Astrocyte (in vitro differentiated cells and primary cell): ENCODE measurements at regions not wholly inside any gene's neighbourhood (a gene's known extent, or its start where the extent isn't known, plus 50 kb on each side); places are given as distances from the start of the nearest gene placed in this dataset.

Experiments used
- DNase-seq: peaks from one replicate; pipeline ENCODE4 v3.0.0-alpha.2; 2010; ENCODE audit warnings: low read depth
- FAIRE-seq: peaks from 2 replicates; lab custom pipeline; 2011; peaks lifted over from hg19 to GRCh38; lab: Jason Lieb, UNC
- H2AFZ ChIP-seq: 2 replicates; pipeline ENCODE4 v1.6.0; 2012; ENCODE audit warnings: low read depth, low read length, inconsistent platforms
- H3K27ac ChIP-seq: 2 replicates; pipeline ENCODE4 v1.5.1; 2011; ENCODE audit warnings: low read depth, low read length, inconsistent platforms
- H3K27me3 ChIP-seq: 2 replicates; pipeline ENCODE4 v1.6.0; 2011; ENCODE audit warnings: low read length, inconsistent platforms; ENCODE audit not compliant: insufficient read depth
- H3K36me3 ChIP-seq: 2 replicates; pipeline ENCODE4 v1.5.1; 2011; ENCODE audit warnings: low read length, inconsistent platforms; ENCODE audit not compliant: insufficient read depth
- H3K4me1 ChIP-seq: 2 replicates; pipeline ENCODE4 v1.5.1; 2011; ENCODE audit warnings: low read length, inconsistent platforms; ENCODE audit not compliant: insufficient read depth
- H3K4me2 ChIP-seq: 2 replicates; pipeline ENCODE4 v1.6.0; 2012; ENCODE audit warnings: low read length, inconsistent platforms
- H3K4me3 ChIP-seq: 2 replicates; pipeline ENCODE4 v1.5.1; 2011; ENCODE audit warnings: low read depth, mild to moderate bottlenecking, low read length, inconsistent platforms; ENCODE audit not compliant: insufficient read depth
- H3K79me2 ChIP-seq: 2 replicates; pipeline ENCODE4 v1.6.0; 2012; ENCODE audit warnings: mild to moderate bottlenecking, low read length, inconsistent platforms; ENCODE audit not compliant: insufficient read depth
- H3K9ac ChIP-seq: 2 replicates; pipeline ENCODE4 v1.6.0; 2012; ENCODE audit warnings: mild to moderate bottlenecking, low read length, inconsistent platforms
- H3K9me3 ChIP-seq: 2 replicates; pipeline ENCODE4 v1.5.1; 2012; ENCODE audit warnings: low read depth, mild to moderate bottlenecking, low read length, inconsistent platforms; ENCODE audit not compliant: insufficient read depth
- H4K20me1 ChIP-seq: 2 replicates; pipeline ENCODE4 v1.6.0; 2012; ENCODE audit warnings: low read length, inconsistent platforms; ENCODE audit not compliant: insufficient read depth
- H3K27ac Mint-ChIP-seq: one replicate; pipeline ENCODE4 v1.8.0; 2021; ENCODE audit warnings: mild to moderate bottlenecking, mixed read lengths; ENCODE audit not compliant: unreplicated experiment
- H3K27me3 Mint-ChIP-seq: one replicate; pipeline ENCODE4 v1.8.0; 2021; ENCODE audit warnings: low read depth, mixed read lengths; ENCODE audit not compliant: unreplicated experiment
- H3K36me3 Mint-ChIP-seq: one replicate; pipeline ENCODE4 v1.8.0; 2021; ENCODE audit warnings: low read depth, mixed read lengths; ENCODE audit not compliant: unreplicated experiment
- H3K4me1 Mint-ChIP-seq: one replicate; pipeline ENCODE4 v1.8.0; 2021; ENCODE audit warnings: low read depth, mixed read lengths; ENCODE audit not compliant: unreplicated experiment
- H3K4me3 Mint-ChIP-seq: one replicate; pipeline ENCODE4 v1.8.0; 2021; ENCODE audit warnings: mild to moderate bottlenecking, moderate library complexity, mixed read lengths; ENCODE audit not compliant: unreplicated experiment
- H3K9me3 Mint-ChIP-seq: one replicate; pipeline ENCODE4 v1.8.0; 2021; ENCODE audit warnings: mild to moderate bottlenecking, mixed read lengths; ENCODE audit not compliant: unreplicated experiment
- CTCF ChIP-seq: IDR thresholded peaks from 2 replicates; pipeline ENCODE4 v1.5.1; 2011; ENCODE audit warnings: low read depth, mild to moderate bottlenecking, inconsistent platforms, low read length, moderate library complexity; ENCODE audit not compliant: insufficient read depth
- EZH2 ChIP-seq: IDR thresholded peaks from 2 replicates; pipeline ENCODE4 v1.6.1; 2012; ENCODE audit warnings: mild to moderate bottlenecking, low read length, inconsistent platforms; ENCODE audit not compliant: insufficient read depth

DNA sequence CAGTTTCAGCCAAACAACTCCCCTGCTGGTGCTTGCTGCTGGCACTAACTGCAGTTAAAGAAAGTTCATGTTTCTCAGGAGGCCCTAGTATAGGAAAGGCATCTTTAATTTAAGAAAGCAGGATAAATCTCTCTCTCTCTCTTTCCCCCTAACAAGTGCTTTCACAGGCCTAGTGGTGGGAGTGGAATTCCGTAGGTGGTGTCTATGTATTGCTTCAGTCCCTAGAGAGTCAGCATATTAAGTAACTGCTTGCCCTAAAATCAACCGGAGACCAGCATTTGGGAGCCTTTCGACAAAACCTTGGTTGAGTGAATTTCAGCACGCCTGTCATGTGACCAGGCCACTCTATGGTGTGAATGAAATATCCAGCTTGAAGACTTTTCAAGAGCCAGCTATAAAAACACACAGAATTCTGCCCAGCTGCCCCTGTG, 169.2 kb upstream of the TGFBR2 start:
- Mint-ChIP-seq H3K9me3 (peaks cover 2% of the 10 kb centered on the region), H3K36me3 (no peaks in the 10 kb centered on the region), H3K4me3 (peak overlapping the region; percentile 2), H3K27me3 (no peaks in the 10 kb centered on the region), H3K4me1 (peaks cover 29% of the 10 kb centered on the region), H3K27ac (peak overlapping the region; percentile 45)
- no peak for FAIRE-seq
- Histone ChIP-seq H2AFZ (peak overlapping the region; percentile 40), H3K9me3 (no peaks in the 10 kb centered on the region), H3K4me1 (peaks cover 15% of the 10 kb centered on the region), H3K9ac (no peak overlapping the region), H3K4me3 (no peak overlapping the region), H4K20me1 (no peaks in the 10 kb centered on the region), H3K79me2 (no peaks in the 10 kb centered on the region), H3K4me2 (peak overlapping the region; percentile 21), H3K27me3 (no peaks in the 10 kb centered on the region), H3K36me3 (no peaks in the 10 kb centered on the region), H3K27ac (no peak overlapping the region)
- DNase-seq = peak; percentile 75
- TF ChIP-seq CTCF (no peak), EZH2 (no peak)

DNA sequence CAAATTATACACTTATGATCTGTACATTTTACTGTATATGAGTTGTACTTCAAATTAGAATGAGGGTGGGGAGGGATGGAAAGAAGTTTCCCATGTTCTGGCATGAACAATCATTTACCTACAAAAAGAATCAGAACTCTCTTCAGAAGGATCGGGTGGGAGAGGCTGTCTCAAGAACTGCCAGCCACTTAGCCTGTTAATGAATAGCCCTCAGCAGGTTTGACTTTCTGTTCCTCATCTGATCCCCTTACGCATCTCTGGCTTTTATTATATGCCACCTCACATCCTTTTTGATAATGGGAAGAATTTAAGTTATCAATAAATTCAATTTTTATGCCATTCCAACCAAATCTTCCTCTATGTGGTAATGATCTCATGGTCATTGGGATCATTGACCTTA, 168.3 kb upstream of the TGFBR2 start:
- no peak overlapping the region for H3K9ac ChIP-seq
- no peaks in the 10 kb centered on the region for H3K36me3 ChIP-seq
- no peaks in the 10 kb centered on the region for H3K9me3 ChIP-seq
- no peaks in the 10 kb centered on the region for H3K36me3 Mint-ChIP-seq
- DNase-seq (no peak), FAIRE-seq (no peak)
- no peaks in the 10 kb centered on the region for H3K27me3 ChIP-seq
- H3K4me3 ChIP-seq = no peak overlapping the region
- no peak overlapping the region for H3K4me3 Mint-ChIP-seq
- no peak for TF ChIP-seq CTCF
- no peak for TF ChIP-seq EZH2
- H3K4me2 ChIP-seq = no peak overlapping the region
- H3K27ac ChIP-seq = no peak overlapping the region
- H4K20me1 ChIP-seq = no peaks in the 10 kb centered on the region
- H2AFZ ChIP-seq = no peak overlapping the region
- no peaks in the 10 kb centered on the region for H3K9me3 Mint-ChIP-seq
- H3K79me2 ChIP-seq = no peaks in the 10 kb centered on the region
- H3K4me1 Mint-ChIP-seq = peaks cover 29% of the 10 kb centered on the region
- H3K27ac Mint-ChIP-seq = no peak overlapping the region
- H3K4me1 ChIP-seq = peaks cover 15% of the 10 kb centered on the region
- no peaks in the 10 kb centered on the region for H3K27me3 Mint-ChIP-seq

DNA sequence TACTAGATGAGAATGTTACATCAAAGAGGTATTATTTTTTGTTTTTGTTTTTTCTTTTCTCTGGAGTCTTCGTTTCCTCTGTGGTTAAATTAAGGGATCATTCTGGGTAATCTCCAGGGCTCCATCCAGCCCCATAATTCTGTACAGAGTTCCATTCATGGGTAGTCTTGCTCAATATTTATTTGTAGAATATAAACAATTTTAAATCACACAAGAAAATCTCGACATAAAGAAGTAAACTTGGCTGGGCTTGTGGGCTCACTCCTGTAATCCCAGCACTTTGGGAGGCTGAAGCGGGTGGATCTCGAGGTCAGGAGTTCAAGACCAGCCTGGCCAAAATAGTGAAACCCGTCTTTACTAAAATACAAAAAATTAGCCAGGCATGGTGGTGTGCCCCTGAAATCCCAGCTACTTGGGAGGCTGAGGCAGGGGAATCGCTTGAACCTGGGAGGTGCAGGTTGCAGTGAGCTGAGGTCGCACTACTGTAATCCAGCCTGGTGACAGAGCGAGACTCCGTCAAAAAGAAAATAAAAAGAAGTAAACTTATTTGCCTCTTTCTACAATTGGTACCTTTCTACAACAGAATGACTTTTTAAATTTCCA, 166.8 kb upstream of the TGFBR2 start:
- Histone ChIP-seq H3K79me2 (no peaks in the 10 kb centered on the region), H2AFZ (no peak overlapping the region), H3K27ac (no peak overlapping the region), H3K4me1 (peaks cover 15% of the 10 kb centered on the region), H3K36me3 (no peaks in the 10 kb centered on the region), H3K9ac (no peak overlapping the region), H4K20me1 (no peaks in the 10 kb centered on the region), H3K27me3 (no peaks in the 10 kb centered on the region), H3K9me3 (no peaks in the 10 kb centered on the region), H3K4me3 (no peak overlapping the region), H3K4me2 (no peak overlapping the region)
- Mint-ChIP-seq H3K36me3 (no peaks in the 10 kb centered on the region), H3K4me1 (peaks cover 29% of the 10 kb centered on the region), H3K27ac (peak overlapping the region; percentile 84), H3K9me3 (no peaks in the 10 kb centered on the region), H3K27me3 (no peaks in the 10 kb centered on the region), H3K4me3 (no peak overlapping the region)
- TF ChIP-seq CTCF (no peak), EZH2 (no peak)
- no peak for FAIRE-seq
- DNase-seq = no peak
